Activated naive CD8-positive, alpha-beta T cell treated with anti-CD3 and anti-CD28 coated beads, Interleukin-2, amount 50 U/mL, for 24 hours (primary cell): ENCODE measurements at regions not wholly inside any gene's neighbourhood (a gene's known extent, or its start where the extent isn't known, plus 50 kb on each side); places are given as distances from the start of the nearest gene placed in this dataset.
"Not testable (repeated sequence)": the region's sequence is repeated elsewhere in the genome, so short reads cannot be mapped to it uniquely, and the experiment has no call there.

Experiments used
- ATAC-seq: fragments of 150-1000 bp; cut with Tn5 transposase; one replicate; pipeline ENCODE4 v1.10.0; 2021
- DNase-seq: peaks from one replicate; pipeline ENCODE4 v3.0.0; 2021
- H3K27ac Mint-ChIP-seq: one replicate; pipeline ENCODE4 v1.8.0; 2021; ENCODE audit warnings: mild to moderate bottlenecking, mixed read lengths
- H3K27me3 Mint-ChIP-seq: one replicate; pipeline ENCODE4 v1.8.0; 2021; ENCODE audit warnings: mixed read lengths
- H3K36me3 Mint-ChIP-seq: one replicate; pipeline ENCODE4 v1.8.0; 2021; ENCODE audit warnings: low read depth, mixed read lengths
- H3K4me1 Mint-ChIP-seq: one replicate; pipeline ENCODE4 v1.8.0; 2021; ENCODE audit warnings: mixed read lengths
- H3K4me3 Mint-ChIP-seq: one replicate; pipeline ENCODE4 v1.8.0; 2021; ENCODE audit warnings: mild to moderate bottlenecking, moderate library complexity, mixed read lengths
- H3K9me3 Mint-ChIP-seq: one replicate; pipeline ENCODE4 v1.8.0; 2021; ENCODE audit warnings: mixed read lengths

DNA sequence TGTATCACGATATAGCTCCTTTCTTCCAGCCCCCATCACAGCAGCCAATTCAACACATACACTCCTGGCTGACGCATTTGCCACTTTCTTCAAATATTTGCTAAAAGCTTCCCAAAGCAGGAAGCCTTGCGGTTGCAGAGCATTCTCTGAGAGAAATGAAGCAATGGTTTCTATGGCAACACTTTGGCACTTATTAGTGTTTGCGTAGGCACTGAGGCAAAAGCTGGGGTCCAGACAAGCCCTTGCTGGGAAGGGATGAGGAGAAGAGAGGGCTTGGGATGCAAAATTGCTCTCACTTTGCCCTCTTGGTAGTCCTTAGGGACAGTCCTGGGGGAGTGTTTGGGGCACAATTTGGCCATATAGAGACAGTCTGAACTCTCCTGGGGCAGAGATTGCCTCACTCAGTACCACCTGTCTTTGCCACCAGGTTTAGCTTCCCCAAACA lies 55.0 kb upstream of the PAK3 start:
- Mint-ChIP-seq H3K27me3 (no peaks in the 10 kb centered on the region), H3K9me3 (no peaks in the 10 kb centered on the region), H3K4me1 (no peaks in the 10 kb centered on the region), H3K4me3 (no peak overlapping the region), H3K27ac (no peak overlapping the region), H3K36me3 (no peaks in the 10 kb centered on the region)
- DNase-seq (no peak), ATAC-seq (peak; percentile 33)

DNA sequence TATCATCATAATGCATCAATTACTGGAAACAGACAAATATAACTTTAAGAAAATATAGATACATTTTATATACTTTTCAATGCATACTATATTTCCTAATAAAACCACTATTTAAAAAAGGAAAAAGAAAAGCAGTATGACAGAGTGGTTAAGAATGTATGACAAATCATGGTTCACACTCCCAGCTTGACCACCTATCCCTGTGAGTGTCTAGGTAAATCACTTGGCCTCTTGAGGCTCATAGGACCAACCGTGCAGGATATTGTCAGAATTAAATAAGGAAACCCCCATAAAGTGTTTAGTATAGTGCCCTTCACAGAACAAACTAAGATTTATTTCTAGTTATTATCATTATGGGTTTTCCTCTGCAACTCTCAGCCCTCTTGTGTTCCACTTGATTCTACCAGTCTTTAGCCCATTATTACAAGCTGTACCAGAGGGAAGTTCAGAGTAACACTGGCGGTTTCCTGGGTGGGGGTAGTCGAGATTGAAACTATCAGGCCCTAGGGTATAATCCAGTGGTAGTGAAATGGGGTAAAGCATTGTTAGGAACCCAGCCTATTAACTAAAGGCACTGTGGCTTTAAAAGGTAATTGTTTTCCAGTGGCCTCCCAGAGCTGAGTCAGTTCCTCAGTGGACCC lies 55.5 kb upstream of the PAK3 start:
- H3K4me1 Mint-ChIP-seq = no peaks in the 10 kb centered on the region
- ATAC-seq = peak; percentile 40
- H3K4me3 Mint-ChIP-seq = no peak overlapping the region
- no peaks in the 10 kb centered on the region for H3K36me3 Mint-ChIP-seq
- no peaks in the 10 kb centered on the region for H3K9me3 Mint-ChIP-seq
- no peaks in the 10 kb centered on the region for H3K27me3 Mint-ChIP-seq
- no peak overlapping the region for H3K27ac Mint-ChIP-seq
- DNase-seq = no peak

DNA sequence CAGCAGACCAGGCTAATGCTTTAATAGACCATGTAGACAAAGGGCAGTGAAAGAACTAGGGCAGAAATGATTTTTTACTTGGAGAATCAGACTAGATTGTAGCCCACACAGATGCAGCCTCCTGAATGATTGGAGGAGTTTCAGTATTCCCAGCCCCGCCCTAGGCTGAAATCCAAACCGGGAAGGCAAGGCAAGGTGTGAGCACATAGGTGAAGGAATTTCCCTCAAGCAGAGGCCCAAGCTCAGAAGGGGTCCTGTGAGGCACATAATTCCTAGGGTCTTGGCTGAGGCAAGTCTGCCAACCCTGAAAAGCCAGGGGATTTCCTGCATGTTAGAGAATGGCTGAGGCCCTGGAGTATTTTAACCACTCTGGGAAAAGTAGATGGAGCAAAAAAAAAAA lies 56.4 kb upstream of the PAK3 start:
- H3K27ac Mint-ChIP-seq = no peak overlapping the region
- H3K4me3 Mint-ChIP-seq = no peak overlapping the region
- DNase-seq = no peak
- H3K27me3 Mint-ChIP-seq = no peaks in the 10 kb centered on the region
- ATAC-seq = no peak
- H3K9me3 Mint-ChIP-seq = no peaks in the 10 kb centered on the region
- H3K4me1 Mint-ChIP-seq = no peaks in the 10 kb centered on the region
- H3K36me3 Mint-ChIP-seq = no peaks in the 10 kb centered on the region

DNA sequence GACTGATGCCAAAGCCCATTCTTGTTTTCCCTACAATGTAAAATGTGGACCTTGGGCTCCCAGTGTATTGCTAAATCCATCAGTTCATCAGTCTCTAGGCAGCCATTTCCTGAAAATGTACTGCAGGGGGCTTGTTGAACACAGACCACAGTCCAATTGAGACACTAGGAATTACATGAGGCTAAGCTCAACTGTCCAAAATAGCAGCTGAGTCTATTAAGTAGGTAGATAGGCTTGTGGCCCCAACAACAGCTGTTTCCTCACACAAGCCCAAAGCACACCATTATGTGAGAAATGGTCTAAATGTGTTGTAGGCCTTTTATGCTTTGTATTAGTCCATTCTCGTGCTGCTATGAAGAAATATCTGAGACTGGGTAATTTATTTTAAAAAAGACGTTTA lies 60.0 kb upstream of the PAK3 start:
- no peaks in the 10 kb centered on the region for H3K36me3 Mint-ChIP-seq

DNA sequence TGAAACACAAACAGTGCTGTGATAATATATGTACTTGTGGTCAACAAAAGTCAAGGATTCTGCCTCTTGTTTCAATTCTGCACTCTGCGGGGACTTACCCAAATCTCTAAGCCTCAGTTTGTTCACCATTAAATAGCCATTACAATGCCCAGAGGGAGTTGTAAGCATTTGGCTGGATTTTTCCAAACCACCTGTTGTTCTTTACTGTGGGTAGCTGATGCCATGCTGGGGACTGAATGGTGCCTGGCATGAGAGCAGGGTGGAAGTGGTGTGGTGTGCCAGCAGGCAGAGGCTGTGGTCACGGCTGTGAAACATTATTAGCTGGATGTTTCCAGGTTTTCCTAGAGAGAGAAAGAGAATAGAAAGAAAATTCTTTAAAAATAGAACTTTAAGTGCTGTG lies 60.7 kb upstream of the PAK3 start:
- no peak for DNase-seq
- no peak overlapping the region for H3K27ac Mint-ChIP-seq
- H3K36me3 Mint-ChIP-seq = no peaks in the 10 kb centered on the region
- no peaks in the 10 kb centered on the region for H3K4me1 Mint-ChIP-seq
- no peaks in the 10 kb centered on the region for H3K9me3 Mint-ChIP-seq
- no peaks in the 10 kb centered on the region for H3K27me3 Mint-ChIP-seq
- no peak overlapping the region for H3K4me3 Mint-ChIP-seq
- no peak for ATAC-seq

More for the DNA sequence above, 60.0 kb upstream of the PAK3 start:
- ATAC-seq (no peak), DNase-seq (no peak)
- H3K4me3 Mint-ChIP-seq = no peak overlapping the region
- H3K4me1 Mint-ChIP-seq = no peaks in the 10 kb centered on the region
- H3K9me3 Mint-ChIP-seq = no peaks in the 10 kb centered on the region
- no peaks in the 10 kb centered on the region for H3K27me3 Mint-ChIP-seq
- H3K27ac Mint-ChIP-seq = no peak overlapping the region

DNA sequence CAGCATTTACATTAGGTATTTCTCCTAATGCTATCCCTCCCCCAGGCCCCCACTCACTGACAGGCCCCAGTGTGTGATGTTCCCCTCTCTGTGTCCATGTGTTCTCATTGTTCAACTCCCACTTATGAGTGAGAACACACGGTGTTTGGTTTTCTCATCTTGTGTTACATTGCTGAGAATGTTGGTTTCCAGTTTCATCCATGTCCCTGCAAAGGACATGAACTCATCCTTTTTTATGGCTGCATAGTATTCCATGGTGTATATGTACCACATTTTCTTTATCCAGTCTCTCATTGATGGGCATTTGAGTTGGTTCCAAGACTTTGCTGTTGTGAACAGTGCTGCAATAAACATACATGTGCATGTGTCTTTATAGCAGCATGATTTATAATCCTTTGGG lies 73.0 kb upstream of the PAK3 start:
- not testable (repeated sequence) for H3K4me3 Mint-ChIP-seq, H3K27me3 Mint-ChIP-seq, ATAC-seq, H3K9me3 Mint-ChIP-seq, DNase-seq, H3K27ac Mint-ChIP-seq, H3K36me3 Mint-ChIP-seq, H3K4me1 Mint-ChIP-seq

DNA sequence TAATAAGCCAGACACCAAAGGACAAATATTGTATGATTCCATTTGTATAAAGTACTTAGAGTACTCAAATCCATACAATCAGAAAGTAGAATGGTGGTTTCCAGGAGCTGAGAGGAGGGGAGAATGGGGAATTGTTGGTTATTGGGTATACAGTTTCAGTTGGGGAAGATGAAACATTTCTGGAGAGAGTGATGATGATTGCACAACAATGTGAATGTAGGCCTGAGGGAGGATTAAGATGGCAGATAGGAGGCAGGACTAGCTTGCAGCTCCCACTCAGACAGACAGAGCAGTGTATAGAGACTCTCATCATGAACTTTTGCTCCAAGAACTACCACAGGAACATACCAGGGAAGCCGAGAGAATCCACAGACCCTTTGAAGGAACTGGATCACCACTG lies 75.7 kb upstream of the PAK3 start:
- Mint-ChIP-seq H3K4me3 (no peak overlapping the region), H3K9me3 (peaks cover 5% of the 10 kb centered on the region), H3K36me3 (no peaks in the 10 kb centered on the region), H3K27me3 (peaks cover 5% of the 10 kb centered on the region), H3K27ac (no peak overlapping the region), H3K4me1 (no peaks in the 10 kb centered on the region)
- ATAC-seq (no peak), DNase-seq (no peak)

DNA sequence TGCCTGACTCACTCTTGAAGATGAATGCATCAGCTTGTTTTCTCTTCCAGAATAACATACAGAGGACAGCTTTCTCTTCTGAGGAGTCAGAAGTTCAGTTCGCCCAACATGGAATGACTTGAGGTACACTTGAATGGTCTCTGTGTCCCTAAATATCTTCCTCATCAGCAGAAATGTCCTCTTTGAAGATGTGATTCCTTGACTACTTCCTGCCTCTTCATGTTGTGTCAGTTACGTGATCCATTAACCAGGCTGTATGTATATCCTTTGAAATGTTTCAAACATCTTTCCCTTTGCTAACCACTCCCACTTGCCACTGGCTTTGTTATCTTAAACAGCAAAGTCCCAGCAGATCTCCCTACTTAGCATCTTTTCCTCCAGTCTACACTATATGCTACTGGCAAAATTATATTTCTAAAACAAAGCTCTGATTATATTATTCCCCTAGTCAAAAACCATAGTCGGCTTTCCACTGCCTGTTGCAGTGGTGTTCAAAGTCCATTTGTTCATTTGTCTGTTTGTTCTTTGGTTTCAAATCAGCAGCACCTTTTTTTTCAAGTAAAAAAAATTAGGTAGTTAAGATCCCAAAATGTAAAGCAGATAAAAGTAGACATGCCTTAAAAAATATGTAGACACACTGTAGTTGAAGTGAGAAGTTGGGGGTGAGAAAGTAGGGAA lies 82.1 kb upstream of the PAK3 start:
- no peak for DNase-seq
- Mint-ChIP-seq H3K27ac (no peak overlapping the region), H3K4me3 (no peak overlapping the region), H3K27me3 (peaks cover 1% of the 10 kb centered on the region), H3K9me3 (no peaks in the 10 kb centered on the region), H3K36me3 (no peaks in the 10 kb centered on the region), H3K4me1 (no peaks in the 10 kb centered on the region)
- no peak for ATAC-seq

DNA sequence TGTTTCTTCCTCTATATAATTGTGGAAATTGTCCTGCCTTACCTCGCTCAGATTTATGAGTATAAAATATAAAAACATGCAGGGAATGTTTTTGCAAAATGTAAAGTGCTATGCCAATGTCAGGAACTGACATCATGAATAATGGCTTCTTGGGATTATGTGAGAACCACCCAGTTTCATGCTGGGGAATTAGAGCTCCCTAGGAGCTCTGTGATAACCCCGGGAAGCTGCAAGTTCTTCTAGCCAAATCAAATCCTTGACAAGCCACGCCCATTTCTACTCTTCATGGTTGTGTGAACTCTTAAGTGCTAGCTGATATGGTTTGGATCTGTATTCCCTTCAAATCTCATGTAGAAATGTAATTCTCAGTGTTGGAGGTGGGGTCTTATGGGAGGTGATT lies 85.9 kb upstream of the PAK3 start:
- Mint-ChIP-seq H3K27ac (no peak overlapping the region), H3K9me3 (no peaks in the 10 kb centered on the region), H3K27me3 (no peaks in the 10 kb centered on the region), H3K36me3 (no peaks in the 10 kb centered on the region), H3K4me3 (no peak overlapping the region), H3K4me1 (no peaks in the 10 kb centered on the region)
- no peak for DNase-seq
- no peak for ATAC-seq

DNA sequence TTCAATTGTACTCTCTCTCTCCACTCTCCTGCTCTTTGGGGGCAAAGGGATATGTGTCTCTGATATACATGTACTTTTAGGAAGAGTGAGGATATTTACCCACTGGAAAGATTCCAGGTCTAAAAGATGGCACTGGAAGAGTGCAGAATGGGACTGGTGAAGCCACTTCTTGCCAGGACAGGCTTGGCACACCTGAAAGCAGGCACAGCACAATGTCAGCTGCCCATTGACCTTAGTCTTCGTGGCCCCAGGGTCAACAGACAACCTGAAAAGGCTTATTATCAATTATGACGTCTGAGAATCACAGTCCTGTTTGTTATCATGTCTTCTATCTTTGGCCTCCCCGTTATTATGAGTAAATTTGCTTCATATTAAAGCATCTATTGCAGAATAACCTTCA lies 86.7 kb upstream of the PAK3 start:
- no peak overlapping the region for H3K4me3 Mint-ChIP-seq
- H3K36me3 Mint-ChIP-seq = no peaks in the 10 kb centered on the region
- no peaks in the 10 kb centered on the region for H3K27me3 Mint-ChIP-seq
- H3K27ac Mint-ChIP-seq = no peak overlapping the region
- no peak for ATAC-seq
- no peak for DNase-seq
- H3K4me1 Mint-ChIP-seq = no peaks in the 10 kb centered on the region
- no peaks in the 10 kb centered on the region for H3K9me3 Mint-ChIP-seq

DNA sequence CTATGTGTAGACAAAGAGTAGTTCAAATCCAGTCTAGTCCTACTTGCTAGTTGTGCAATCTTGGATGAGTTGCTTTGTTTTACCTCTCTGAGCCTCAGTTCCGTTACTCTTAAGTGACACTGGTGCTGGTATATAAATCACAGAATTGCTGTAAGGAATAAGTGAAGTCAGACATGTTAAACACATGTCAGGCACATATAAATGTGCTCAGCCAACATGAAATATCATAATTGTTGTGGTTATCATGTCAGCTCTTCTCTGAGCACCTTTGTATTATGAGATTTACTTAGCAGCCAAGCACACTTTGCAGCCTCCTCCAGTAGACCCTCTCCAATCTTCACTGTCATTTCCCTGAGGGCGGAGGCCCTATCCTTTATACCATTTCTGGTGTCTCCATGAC lies 87.9 kb upstream of the PAK3 start:
- H3K9me3 Mint-ChIP-seq = no peaks in the 10 kb centered on the region
- no peaks in the 10 kb centered on the region for H3K36me3 Mint-ChIP-seq
- H3K27me3 Mint-ChIP-seq = no peaks in the 10 kb centered on the region
- no peak overlapping the region for H3K4me3 Mint-ChIP-seq
- DNase-seq (no peak), ATAC-seq (no peak)
- H3K4me1 Mint-ChIP-seq = no peaks in the 10 kb centered on the region
- no peak overlapping the region for H3K27ac Mint-ChIP-seq

DNA sequence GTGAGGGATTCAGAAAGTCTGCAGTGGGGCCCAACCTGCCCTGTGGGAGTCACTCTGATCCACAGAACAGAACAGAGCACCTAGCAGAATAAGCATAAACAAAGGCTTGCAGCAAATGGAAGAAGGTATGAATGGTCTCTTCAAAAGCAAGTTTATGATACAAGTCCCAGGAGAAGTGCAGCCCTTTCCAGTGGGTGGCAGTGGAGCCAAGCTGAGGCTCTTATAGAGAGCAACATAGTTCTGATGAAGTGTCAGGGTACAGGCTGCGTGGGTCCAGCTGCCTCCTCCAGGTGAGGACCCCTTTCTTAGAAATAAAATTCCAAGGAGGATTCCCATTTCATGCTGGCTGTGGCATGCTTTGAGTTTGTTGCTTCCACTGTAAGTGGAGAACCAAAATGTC lies 88.8 kb upstream of the PAK3 start:
- Mint-ChIP-seq H3K27ac (no peak overlapping the region), H3K27me3 (no peaks in the 10 kb centered on the region), H3K9me3 (no peaks in the 10 kb centered on the region), H3K36me3 (no peaks in the 10 kb centered on the region), H3K4me3 (no peak overlapping the region), H3K4me1 (no peaks in the 10 kb centered on the region)
- ATAC-seq = no peak
- no peak for DNase-seq

DNA sequence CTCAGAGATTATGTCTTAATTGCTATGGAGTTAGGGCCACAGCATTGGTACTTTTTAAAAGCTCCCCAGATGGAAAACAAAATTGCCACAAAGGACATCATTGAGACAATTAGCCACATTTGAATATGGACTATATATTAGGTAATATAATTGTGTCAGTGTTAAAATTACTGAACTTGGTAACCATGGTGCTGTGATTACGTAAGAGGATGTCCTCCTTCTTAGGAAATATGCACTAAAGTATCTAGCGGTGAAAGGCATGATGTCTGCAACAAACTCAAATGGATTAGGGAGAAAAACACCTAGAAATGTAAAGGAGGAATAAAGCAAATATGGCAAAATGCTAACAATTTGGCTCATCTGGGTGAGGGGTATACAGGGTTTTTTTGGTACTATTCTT lies 89.9 kb upstream of the PAK3 start:
- Mint-ChIP-seq H3K27me3 (no peaks in the 10 kb centered on the region), H3K4me1 (no peaks in the 10 kb centered on the region), H3K4me3 (no peak overlapping the region), H3K9me3 (no peaks in the 10 kb centered on the region), H3K27ac (no peak overlapping the region), H3K36me3 (no peaks in the 10 kb centered on the region)
- no peak for ATAC-seq
- DNase-seq = no peak

DNA sequence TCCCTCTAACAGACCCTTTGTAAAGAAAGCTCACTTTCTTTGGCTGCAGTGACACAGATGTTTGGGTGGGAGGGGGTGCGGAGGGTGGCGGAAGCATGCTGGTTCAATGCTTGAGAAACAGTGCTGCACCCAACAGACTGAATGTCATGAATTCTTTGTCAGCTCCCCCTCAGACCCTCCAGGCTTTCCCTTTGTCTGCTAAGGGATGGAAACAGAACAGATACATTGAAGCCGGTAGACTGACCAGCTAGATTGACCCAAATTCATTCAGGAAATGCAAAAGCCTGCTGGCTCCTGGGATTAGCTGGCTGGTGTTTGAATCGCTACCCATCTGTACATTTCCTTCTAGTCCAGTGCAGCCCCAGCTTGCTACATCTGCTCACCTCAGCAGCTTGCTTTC lies 90.8 kb upstream of the PAK3 start:
- Mint-ChIP-seq H3K9me3 (no peaks in the 10 kb centered on the region), H3K27ac (no peak overlapping the region), H3K27me3 (no peaks in the 10 kb centered on the region), H3K36me3 (no peaks in the 10 kb centered on the region), H3K4me3 (no peak overlapping the region), H3K4me1 (no peaks in the 10 kb centered on the region)
- ATAC-seq (no peak), DNase-seq (no peak)

DNA sequence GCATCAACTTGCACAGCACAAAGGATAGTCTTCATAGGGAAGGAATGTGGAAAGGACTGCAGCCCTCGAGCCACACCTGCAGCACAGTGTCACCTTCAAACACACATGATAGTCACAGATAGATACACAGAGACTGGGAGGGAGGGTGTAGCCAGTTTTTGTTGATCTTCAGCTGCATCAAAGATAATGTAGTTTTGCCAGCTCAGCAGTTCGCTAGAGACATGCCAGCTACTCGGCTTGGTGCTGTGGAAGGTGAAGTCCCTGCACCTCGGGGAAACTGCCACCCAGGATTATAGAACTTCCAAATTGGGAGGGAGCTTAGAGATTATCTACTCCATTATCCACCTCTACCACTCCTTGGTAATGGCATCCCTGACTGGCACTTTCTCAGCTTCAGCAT lies 92.9 kb upstream of the PAK3 start:
- Mint-ChIP-seq H3K27ac (no peak overlapping the region), H3K36me3 (no peaks in the 10 kb centered on the region), H3K4me3 (no peak overlapping the region), H3K4me1 (no peaks in the 10 kb centered on the region), H3K27me3 (no peaks in the 10 kb centered on the region), H3K9me3 (no peaks in the 10 kb centered on the region)
- no peak for DNase-seq
- no peak for ATAC-seq

DNA sequence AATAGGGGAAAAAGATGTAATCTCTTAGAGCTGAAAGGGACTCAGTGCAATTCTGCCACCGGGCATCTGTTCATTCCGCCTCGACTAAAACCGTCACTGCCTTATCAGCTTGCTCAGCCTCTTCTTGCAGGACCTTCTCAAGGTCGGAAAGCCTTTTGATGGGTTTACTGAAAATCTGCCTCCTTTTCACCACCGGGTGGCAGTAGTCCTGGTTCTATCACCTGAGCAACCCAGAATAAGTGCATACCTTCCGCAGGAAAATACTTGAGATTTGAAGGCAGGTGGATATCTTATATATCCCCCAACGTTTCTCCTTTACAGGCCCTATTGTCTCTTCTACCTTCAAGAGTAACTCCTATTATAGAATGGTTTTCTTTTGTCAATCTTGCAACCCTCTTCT lies 103.4 kb upstream of the PAK3 start:
- Mint-ChIP-seq H3K27me3 (peaks cover 3% of the 10 kb centered on the region), H3K36me3 (no peaks in the 10 kb centered on the region), H3K9me3 (no peaks in the 10 kb centered on the region), H3K27ac (no peak overlapping the region), H3K4me1 (no peaks in the 10 kb centered on the region), H3K4me3 (no peak overlapping the region)
- no peak for ATAC-seq
- DNase-seq = peak; percentile 1
